Endothelial cell of umbilical vein (primary cell): ENCODE measurements at regions not wholly inside any gene's neighbourhood (a gene's known extent, or its start where the extent isn't known, plus 50 kb on each side); places are given as distances from the start of the nearest gene placed in this dataset.

Source experiments
- BruUV-seq: library from RNA; stranded (reverse); fragments of 400-500 nt; replicated peaks from 2 replicates; lab custom pipeline; 2021; lab: Mats Ljungman, UMichigan
- CTCF ChIA-PET: fragments of 300-600, 350-600 bp; sonication (Branson Sonifier 250); formaldehyde crosslinking; loops from one replicate; lab custom pipeline; 2021; ENCODE audit warnings: antibody characterized with exemption, inconsistent platforms; lab: Charles Lee
- POLR2A ChIA-PET: fragments of 300-600, 350-600 bp; sonication (Branson Sonifier 250); formaldehyde crosslinking; loops from one replicate; lab custom pipeline; 2021; ENCODE audit warnings: antibody characterized with exemption, inconsistent platforms; lab: Charles Lee
- DNase-seq: peaks from one replicate; pipeline ENCODE4 v3.0.0-alpha.2; 2011; ENCODE audit warnings: low read depth, low spot score
- FAIRE-seq: peaks from 2 replicates; lab custom pipeline; 2011; peaks lifted over from hg19 to GRCh38; lab: Jason Lieb, UNC
- H2AFZ ChIP-seq: 2 replicates; pipeline ENCODE4 v1.6.0; 2012; ENCODE audit warnings: low read depth, low read length, control low read depth, inconsistent platforms
- H3K27ac ChIP-seq: 2 replicates; pipeline ENCODE4 v1.5.1; 2011; ENCODE audit warnings: low read depth, mild to moderate bottlenecking, control low read depth, low read length, moderate library complexity; ENCODE audit not compliant: insufficient read depth
- H3K27me3 ChIP-seq, 2 experiments: 2 replicates each; pipeline versions ENCODE4 v1.6.0 to v1.6.1; 2011; ENCODE audit warnings: low read length in 2 of 2, mixed read lengths in 1 of 2; ENCODE audit not compliant: control insufficient read depth in 2 of 2, insufficient read depth in 2 of 2
- H3K36me3 ChIP-seq, 2 experiments: 2 replicates in 1 of 2; 3 replicates in 1 of 2; pipeline ENCODE4 v1.5.1; 2011; ENCODE audit warnings: low read length in 2 of 2, mild to moderate bottlenecking in 1 of 2, moderate library complexity in 1 of 2; ENCODE audit not compliant: control insufficient read depth in 2 of 2, insufficient read depth in 2 of 2; ENCODE audit errors: extremely low read depth in 1 of 2
- H3K4me1 ChIP-seq: 3 replicates; pipeline ENCODE4 v1.5.1; 2011; ENCODE audit warnings: mild to moderate bottlenecking, low read length; ENCODE audit not compliant: control insufficient read depth, insufficient read depth; ENCODE audit errors: extremely low read depth
- H3K4me2 ChIP-seq: 2 replicates; pipeline ENCODE4 v1.6.1; 2011; ENCODE audit warnings: low read length, control low read depth, mixed read lengths; ENCODE audit not compliant: insufficient read depth
- H3K4me3 ChIP-seq, 3 experiments: fragments of 200-600 bp in 1 of 3; sonication (generic), shearing (Covaris generic) in 1 of 3; replicated peaks in 1 of 3; 2 replicates each; pipeline ENCODE4 v1.5.1; 2011 to 2016; ENCODE audit warnings: control low read depth in 3 of 3, low read length in 3 of 3, mild to moderate bottlenecking in 2 of 3, inconsistent platforms in 1 of 3, low read depth in 1 of 3, moderate library complexity in 1 of 3; ENCODE audit not compliant: insufficient read depth in 1 of 3
- H3K79me2 ChIP-seq: 2 replicates; pipeline ENCODE4 v1.6.0; 2012; ENCODE audit warnings: low read length, inconsistent platforms; ENCODE audit not compliant: control insufficient read depth, insufficient read depth
- H3K9ac ChIP-seq: replicated peaks from 2 replicates; pipeline ENCODE3; 2011; ENCODE audit warnings: low read length, control low read depth; ENCODE audit not compliant: insufficient read depth; ENCODE audit errors: extremely low read depth
- H3K9me1 ChIP-seq: replicated peaks from 3 replicates; pipeline ENCODE4 v1.6.0; 2011; ENCODE audit warnings: mild to moderate bottlenecking, low read length; ENCODE audit not compliant: control insufficient read depth, insufficient read depth; ENCODE audit errors: extremely low read depth
- H3K9me3 ChIP-seq: replicated peaks from 2 replicates; pipeline ENCODE4 v1.5.1; 2012; ENCODE audit warnings: low read length, inconsistent platforms; ENCODE audit not compliant: control insufficient read depth, insufficient read depth
- H4K20me1 ChIP-seq: replicated peaks from 2 replicates; pipeline ENCODE3; 2011; ENCODE audit warnings: mild to moderate bottlenecking, low read length; ENCODE audit not compliant: control insufficient read depth, insufficient read depth; ENCODE audit errors: extremely low read depth
- EZH2 ChIP-seq: IDR thresholded peaks from 2 replicates; pipeline ENCODE4 v1.6.1; 2012; ENCODE audit warnings: borderline replicate concordance, low read depth, mild to moderate bottlenecking, moderate library complexity, low read length, inconsistent platforms; ENCODE audit not compliant: severe bottlenecking
- FOS ChIP-seq: IDR thresholded peaks from 2 replicates; pipeline ENCODE4 v1.6.1; 2011; ENCODE audit warnings: mild to moderate bottlenecking, low read length, moderate library complexity, borderline replicate concordance; ENCODE audit not compliant: insufficient read depth
- GATA2 ChIP-seq: IDR thresholded peaks from 2 replicates; pipeline ENCODE4 v1.7.0; 2011; ENCODE audit warnings: low read depth, mild to moderate bottlenecking, moderate library complexity, mixed read lengths, low read length; ENCODE audit not compliant: insufficient read length, insufficient read depth
- JUN ChIP-seq: IDR thresholded peaks from 2 replicates; pipeline ENCODE4 v1.6.1; 2011; ENCODE audit warnings: borderline replicate concordance, low read depth; ENCODE audit not compliant: insufficient read length, insufficient read depth
- MYC ChIP-seq: IDR thresholded peaks from one replicate; pipeline ENCODE4 v1.6.1; 2011; ENCODE audit warnings: mild to moderate bottlenecking, low read depth, low read length
- POLR2A ChIP-seq: IDR thresholded peaks from 2 replicates; pipeline ENCODE4 v1.6.1; 2012; ENCODE audit warnings: low read depth, mild to moderate bottlenecking, control low read depth, low read length
- POLR2AphosphoS5 ChIP-seq: IDR thresholded peaks from 2 replicates; pipeline ENCODE4 v1.6.1; 2012; ENCODE audit warnings: low read depth, mild to moderate bottlenecking, control low read depth, low read length, moderate library complexity; ENCODE audit not compliant: insufficient read depth
- dilution Hi-C: fragments of 300-500 bp; cut with MboI; formaldehyde crosslinking; loops from one replicate; pipeline ENCODE4 v1.15.0; 2019; ENCODE audit warnings: low sequenced_read_pairs; ENCODE audit not compliant: extremely low pct_ligation_motif_present
- intact Hi-C: fragments of 100-400 bp; cut with micrococcal nuclease; formaldehyde crosslinking; loops from one replicate; pipeline ENCODE4 v1.10.0; 2022
- TF ChIP-seq, protein P1 (sequence below), 2 donors: IDR thresholded peaks; 1 replicate in 1 of 2; 2 replicates in 1 of 2; pipeline ENCODE4 v1.5.1; 2011; ENCODE audit warnings: low read length in 2 of 2, mild to moderate bottlenecking in 2 of 2, moderate library complexity in 2 of 2, control low read depth in 1 of 2, inconsistent platforms in 1 of 2, low read depth in 1 of 2; ENCODE audit not compliant: insufficient read depth in 1 of 2; ENCODE audit errors: extremely low read depth in 1 of 2
- TF ChIP-seq, protein P2 (sequence below): IDR thresholded peaks from 2 replicates; pipeline ENCODE4 v1.6.1; 2011; ENCODE audit not compliant: insufficient read depth, insufficient read length

DNA sequence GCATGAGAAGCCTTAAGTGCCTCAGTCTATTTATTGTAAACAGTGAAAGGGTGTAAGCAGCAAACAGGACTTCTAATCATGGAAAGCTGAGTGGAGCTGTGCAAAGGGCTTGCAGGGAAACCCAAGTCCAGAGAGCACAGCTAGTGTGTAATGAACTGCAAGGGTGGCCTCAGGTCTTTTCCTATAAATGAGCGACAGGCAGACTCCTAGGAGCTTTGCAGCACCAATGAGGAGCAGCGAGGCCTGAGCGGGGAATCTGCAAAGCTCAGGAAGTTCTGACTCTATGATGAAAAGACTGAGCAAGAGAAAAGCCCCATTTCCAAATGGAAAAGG is 250.1 kb upstream of the MAP3K1 start:
- Histone ChIP-seq H3K27ac (no peak overlapping the region), H3K9me3 (no peaks in the 10 kb centered on the region), H3K9ac (no peak overlapping the region), H3K4me2 (no peak overlapping the region), H3K27me3 (peaks cover 5 to 19% of the 10 kb centered on the region in 2 experiments), H3K36me3 (no peaks in the 10 kb centered on the region), H3K79me2 (no peaks in the 10 kb centered on the region), H3K9me1 (no peaks in the 10 kb centered on the region), H3K4me1 (peaks cover 14% of the 10 kb centered on the region), H4K20me1 (no peaks in the 10 kb centered on the region), H2AFZ (no peak overlapping the region), H3K4me3 (no peak overlapping the region)
- DNase-seq: no peak
- intact Hi-C loops (no loop called here), dilution Hi-C loops (no loop called here)
- BruUV-seq: no TSS peak
- TF ChIP-seq EZH2: no peak
- TF ChIP-seq GATA2: no peak
- TF ChIP-seq POLR2AphosphoS5: no peak
- no peak for TF ChIP-seq MYC
- no peak for TF ChIP-seq FOS
- TF ChIP-seq, protein P1, sequence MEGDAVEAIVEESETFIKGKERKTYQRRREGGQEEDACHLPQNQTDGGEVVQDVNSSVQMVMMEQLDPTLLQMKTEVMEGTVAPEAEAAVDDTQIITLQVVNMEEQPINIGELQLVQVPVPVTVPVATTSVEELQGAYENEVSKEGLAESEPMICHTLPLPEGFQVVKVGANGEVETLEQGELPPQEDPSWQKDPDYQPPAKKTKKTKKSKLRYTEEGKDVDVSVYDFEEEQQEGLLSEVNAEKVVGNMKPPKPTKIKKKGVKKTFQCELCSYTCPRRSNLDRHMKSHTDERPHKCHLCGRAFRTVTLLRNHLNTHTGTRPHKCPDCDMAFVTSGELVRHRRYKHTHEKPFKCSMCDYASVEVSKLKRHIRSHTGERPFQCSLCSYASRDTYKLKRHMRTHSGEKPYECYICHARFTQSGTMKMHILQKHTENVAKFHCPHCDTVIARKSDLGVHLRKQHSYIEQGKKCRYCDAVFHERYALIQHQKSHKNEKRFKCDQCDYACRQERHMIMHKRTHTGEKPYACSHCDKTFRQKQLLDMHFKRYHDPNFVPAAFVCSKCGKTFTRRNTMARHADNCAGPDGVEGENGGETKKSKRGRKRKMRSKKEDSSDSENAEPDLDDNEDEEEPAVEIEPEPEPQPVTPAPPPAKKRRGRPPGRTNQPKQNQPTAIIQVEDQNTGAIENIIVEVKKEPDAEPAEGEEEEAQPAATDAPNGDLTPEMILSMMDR (IDR thresholded peaks at IDR 0.05; ENCODE audit: extremely low read depth in 1 of 2, insufficient read depth in 1 of 2, low read depth in 1 of 2, low read length in 2 of 2): no peak
- TF ChIP-seq JUN: no peak
- no peak for TF ChIP-seq POLR2A
- TF ChIP-seq, protein P2, sequence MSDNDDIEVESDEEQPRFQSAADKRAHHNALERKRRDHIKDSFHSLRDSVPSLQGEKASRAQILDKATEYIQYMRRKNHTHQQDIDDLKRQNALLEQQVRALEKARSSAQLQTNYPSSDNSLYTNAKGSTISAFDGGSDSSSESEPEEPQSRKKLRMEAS: no peak
- ChIA-PET POLR2A (no interaction called here), CTCF (interaction anchor here (2.0 kb wide), 1 partner anchor 273 kb away, joined by 4 read pairs; no protein-coding TSS in a partner anchor)
- no peak for FAIRE-seq
